NCI-H748 (cell line): ENCODE measurements at regions not wholly inside any gene's neighbourhood (a gene's known extent, or its start where the extent isn't known, plus 50 kb on each side); places are given as distances from the start of the nearest gene placed in this dataset.

Source experiments
- DNase-seq: peaks from one replicate; lab custom pipeline; 2025; ENCODE audit not compliant: unreplicated experiment; lab: John Stamatoyannopoulos, UW

GRCh38 chr14:54207476-54208462, 189.0 kb upstream of the CDKN3 start:
- no peak for DNase-seq

GRCh38 chr14:54208751-54209150, 188.1 kb upstream of the CDKN3 start:
- no peak for DNase-seq

GRCh38 chr14:54209511-54210250, 187.1 kb upstream of the CDKN3 start:
- DNase-seq: no peak

GRCh38 chr14:54211551-54212308, 185.1 kb upstream of the CDKN3 start:
- no peak for DNase-seq

GRCh38 chr14:54213536-54213935, 183.3 kb upstream of the CDKN3 start:
- DNase-seq: no peak

- DNase-seq: no peak
Measured at GRCh38 chr14:54216827-54217226, 180.0 kb upstream of the CDKN3 start.

- no peak for DNase-seq
Measured at GRCh38 chr14:54219261-54220070, 177.3 kb upstream of the CDKN3 start.

GRCh38 chr14:54220071-54220703, 176.6 kb upstream of the CDKN3 start:
- no peak for DNase-seq

- DNase-seq: no peak
Measured at GRCh38 chr14:54220704-54221431, 175.9 kb upstream of the CDKN3 start.

- DNase-seq: no peak
Measured at GRCh38 chr14:54221432-54221803, 175.4 kb upstream of the CDKN3 start.

GRCh38 chr14:54221971-54222370, 174.8 kb upstream of the CDKN3 start:
- no peak for DNase-seq

GRCh38 chr14:54223831-54224402, 172.9 kb upstream of the CDKN3 start:
- DNase-seq: no peak

- peak; percentile 32 for DNase-seq
Measured at GRCh38 chr14:54225457-54226060, 171.2 kb upstream of the CDKN3 start.

GRCh38 chr14:54226103-54226502, 170.7 kb upstream of the CDKN3 start:
- no peak for DNase-seq

GRCh38 chr14:54226558-54226957, 170.2 kb upstream of the CDKN3 start:
- no peak for DNase-seq

- no peak for DNase-seq
Measured at GRCh38 chr14:54229136-54229535, 167.7 kb upstream of the CDKN3 start.

- no peak for DNase-seq
Measured at GRCh38 chr14:54230645-54231044, 166.2 kb upstream of the CDKN3 start.

GRCh38 chr14:54232735-54233134, 164.1 kb upstream of the CDKN3 start:
- no peak for DNase-seq

GRCh38 chr14:54241517-54241916, 155.3 kb upstream of the CDKN3 start:
- DNase-seq: no peak
